OCI-LY3 (cell line): ENCODE measurements at regions not wholly inside any gene's neighbourhood (a gene's known extent, or its start where the extent isn't known, plus 50 kb on each side); places are given as distances from the start of the nearest gene placed in this dataset.

ENCODE experiments used
- H2AFZ ChIP-seq: fragments of 200-600, 300-600 bp; shearing (Covaris generic); 2 replicates; pipeline ENCODE4 v1.6.0; 2014; ENCODE audit warnings: antibody characterized with exemption, low read depth, low read length
- H3K27ac ChIP-seq: fragments of 200-600, 300-600 bp; sonication (generic); 2 replicates; pipeline ENCODE4 v1.5.1; 2014; ENCODE audit warnings: mild to moderate bottlenecking, low read length, moderate library complexity, mixed read lengths
- H3K27me3 ChIP-seq: fragments of 200-600, 300-600 bp; sonication (generic); 2 replicates; pipeline ENCODE4 v1.6.1; 2014; ENCODE audit warnings: low read depth, low read length, mixed read lengths
- H3K36me3 ChIP-seq: fragments of 200-600, 300-600 bp; sonication (generic); replicated peaks from 2 replicates; pipeline ENCODE3; 2014; ENCODE audit warnings: low read depth, low read length, mixed read lengths
- H3K4me1 ChIP-seq: fragments of 300-600, 200-600 bp; sonication (generic); 2 replicates; pipeline ENCODE4 v1.6.1; 2014; ENCODE audit warnings: low read length, mixed read lengths
- H3K4me2 ChIP-seq: fragments of 200-600, 300-600 bp; sonication (generic); 2 replicates; pipeline ENCODE4 v1.6.1; 2014; ENCODE audit warnings: low read length, mixed read lengths
- H3K4me3 ChIP-seq: fragments of 300-600, 200-600 bp; sonication (generic); 2 replicates; pipeline ENCODE4 v1.5.1; 2014; ENCODE audit warnings: antibody characterized with exemption, mild to moderate bottlenecking, low read length, moderate library complexity
- H3K79me2 ChIP-seq: fragments of 300-600, 200-600 bp; shearing (Covaris generic); 2 replicates; pipeline ENCODE4 v1.6.1; 2014; ENCODE audit warnings: mild to moderate bottlenecking, low read length, mixed read lengths
- H3K9ac ChIP-seq: fragments of 300-600, 200-600 bp; shearing (Covaris generic); 2 replicates; pipeline ENCODE4 v1.6.0; 2014; ENCODE audit warnings: mild to moderate bottlenecking, low read length, moderate library complexity
- H3K9me3 ChIP-seq: fragments of 200-600, 300-600 bp; shearing (Covaris generic); 2 replicates; pipeline ENCODE4 v1.6.1; 2014; ENCODE audit warnings: low read length, mixed read lengths; ENCODE audit not compliant: insufficient read depth
- H4K20me1 ChIP-seq: fragments of 200-600, 300-600 bp; sonication (generic); 2 replicates; pipeline ENCODE4 v1.6.1; 2016; ENCODE audit warnings: low read length, mixed read lengths; ENCODE audit not compliant: insufficient read depth
- CTCF ChIP-seq: fragments of 200-600, 300-600 bp; sonication (generic); IDR thresholded peaks from 2 replicates; pipeline ENCODE4 v1.5.1; 2014; ENCODE audit warnings: antibody characterized with exemption, low read length, low read depth
- EZH2phosphoT487 ChIP-seq: fragments of 200-600 bp; shearing (Covaris generic); IDR thresholded peaks from 2 replicates; pipeline ENCODE4 v1.6.1; 2018; ENCODE audit warnings: antibody characterized with exemption, mixed run types, low read depth

GRCh38 chr11:43578346-43579170, 102.0 kb upstream of the HSD17B12 start:
- Histone ChIP-seq H3K27ac (no peak overlapping the region), H4K20me1 (no peaks in the 10 kb centered on the region), H3K36me3 (no peaks in the 10 kb centered on the region), H3K79me2 (no peaks in the 10 kb centered on the region), H3K4me3 (no peak overlapping the region), H2AFZ (no peak overlapping the region), H3K9ac (no peak overlapping the region), H3K4me2 (no peak overlapping the region), H3K9me3 (no peaks in the 10 kb centered on the region), H3K4me1 (0 out of 2 replicates have a peak, but pooled peaks cover 3% of the 10 kb centered on the region), H3K27me3 (peaks cover 13% of the 10 kb centered on the region)
- TF ChIP-seq CTCF (no peak), EZH2phosphoT487 (no peak)

DNA sequence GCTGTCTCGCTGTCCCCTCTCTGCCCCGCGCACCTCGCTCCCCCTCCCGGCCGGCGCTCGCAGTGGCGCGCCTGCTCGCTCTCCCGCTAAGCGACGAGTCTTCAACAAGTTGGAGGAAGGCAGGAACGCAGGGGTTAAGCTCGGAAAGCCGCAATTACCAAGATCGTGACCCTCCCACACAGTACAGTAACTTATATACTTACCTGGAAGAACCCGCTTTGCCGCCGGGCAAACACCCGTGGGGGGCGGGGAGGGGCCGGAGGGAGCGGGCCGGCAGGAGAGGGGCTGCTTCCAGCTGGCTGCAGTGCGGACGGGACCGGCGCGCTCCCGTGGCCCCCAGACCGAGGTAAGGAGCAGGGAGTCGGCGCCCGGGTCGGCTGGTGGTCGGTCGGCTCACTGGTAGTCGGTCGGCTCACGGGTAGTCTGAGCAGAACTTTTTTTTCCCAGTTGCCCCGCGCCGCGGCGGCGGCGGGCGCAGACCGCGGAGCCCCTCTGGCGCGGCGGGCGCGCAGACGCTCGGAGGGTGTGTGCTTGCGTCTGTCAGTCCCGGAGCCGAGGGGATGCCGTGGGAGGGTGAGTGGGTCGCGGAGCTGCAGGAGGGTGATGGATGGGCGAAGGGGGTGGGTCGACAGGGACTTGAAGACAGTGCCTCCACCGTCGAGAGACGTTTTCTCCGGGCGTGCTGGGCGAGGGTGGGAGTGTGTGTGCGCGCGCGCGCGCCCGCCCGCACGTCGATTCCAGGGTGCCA, 101.2 kb upstream of the HSD17B12 start:
- H3K4me1 ChIP-seq: no peaks in the 10 kb centered on the region
- H3K4me3 ChIP-seq: no peak overlapping the region
- H3K36me3 ChIP-seq: no peaks in the 10 kb centered on the region
- H2AFZ ChIP-seq: no peak overlapping the region
- H3K4me2 ChIP-seq: no peak overlapping the region
- no peaks in the 10 kb centered on the region for H3K9me3 ChIP-seq
- peaks cover 8% of the 10 kb centered on the region for H3K27me3 ChIP-seq
- TF ChIP-seq EZH2phosphoT487: no peak
- no peak for TF ChIP-seq CTCF
- H3K27ac ChIP-seq: no peak overlapping the region
- no peaks in the 10 kb centered on the region for H3K79me2 ChIP-seq
- H4K20me1 ChIP-seq: no peaks in the 10 kb centered on the region
- H3K9ac ChIP-seq: no peak overlapping the region

DNA sequence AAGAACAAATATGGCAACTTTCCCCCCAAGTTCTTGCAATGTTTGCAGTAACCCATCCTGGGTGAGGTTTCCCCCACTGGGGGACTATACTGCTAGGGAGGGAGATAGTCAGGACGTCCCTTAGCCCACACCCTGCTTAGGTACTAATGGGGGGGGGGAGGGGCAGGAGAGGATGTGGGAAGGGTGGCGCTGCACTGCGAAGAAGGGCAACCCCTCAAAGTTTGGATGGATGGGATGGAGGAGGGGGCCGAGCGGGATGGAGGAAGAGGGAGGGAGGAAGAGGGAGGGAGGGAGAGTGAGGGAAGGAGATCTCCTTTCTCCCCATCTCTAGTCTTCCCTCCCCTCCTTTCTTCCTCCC, 100.6 kb upstream of the HSD17B12 start:
- Histone ChIP-seq H2AFZ (no peak overlapping the region), H3K4me1 (no peaks in the 10 kb centered on the region), H3K27ac (no peak overlapping the region), H4K20me1 (no peaks in the 10 kb centered on the region), H3K36me3 (no peaks in the 10 kb centered on the region), H3K9ac (no peak overlapping the region), H3K4me2 (no peak overlapping the region), H3K79me2 (no peaks in the 10 kb centered on the region), H3K4me3 (no peak overlapping the region), H3K9me3 (no peaks in the 10 kb centered on the region), H3K27me3 (peaks cover 2% of the 10 kb centered on the region; the same call in 1 of the 2 replicates)
- TF ChIP-seq CTCF: no peak
- no peak for TF ChIP-seq EZH2phosphoT487

DNA sequence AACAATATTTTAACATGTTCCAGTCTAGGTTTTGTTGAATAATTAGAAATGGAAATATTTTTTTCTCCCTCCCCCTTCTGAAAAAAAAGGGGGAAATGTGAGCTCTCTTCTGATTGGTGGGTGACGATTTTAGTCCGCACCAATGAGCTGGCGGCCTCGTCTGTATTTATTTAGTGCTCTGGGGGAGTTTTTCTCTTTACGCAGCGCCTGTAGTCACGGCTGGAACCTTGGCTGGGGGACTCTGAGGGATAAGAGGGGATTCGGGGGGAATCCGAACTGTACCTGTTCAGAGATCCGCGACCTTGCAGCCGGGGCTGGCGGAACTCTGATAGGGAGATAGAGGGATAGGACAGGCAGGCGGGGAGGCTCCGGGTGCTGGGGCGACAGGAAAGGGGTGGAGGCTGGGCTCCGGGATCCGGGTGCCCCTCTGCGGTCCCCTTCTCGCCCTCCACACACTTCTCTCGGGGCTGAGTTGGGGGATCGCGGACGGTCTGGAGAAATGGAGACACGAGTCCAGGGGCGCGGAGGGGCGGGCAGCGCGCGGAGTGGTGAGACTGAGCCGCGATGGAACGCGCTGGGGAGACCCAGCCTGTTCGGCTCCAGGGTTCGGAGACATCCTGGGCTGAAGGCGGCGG, 99.7 kb upstream of the HSD17B12 start:
- H2AFZ ChIP-seq: no peak overlapping the region
- H3K36me3 ChIP-seq: no peaks in the 10 kb centered on the region
- no peaks in the 10 kb centered on the region for H3K4me1 ChIP-seq
- H3K27ac ChIP-seq: no peak overlapping the region
- no peaks in the 10 kb centered on the region for H4K20me1 ChIP-seq
- H3K4me2 ChIP-seq: no peak overlapping the region
- no peaks in the 10 kb centered on the region for H3K9me3 ChIP-seq
- TF ChIP-seq CTCF: no peak
- TF ChIP-seq EZH2phosphoT487: no peak
- H3K27me3 ChIP-seq: no peaks in the 10 kb centered on the region
- H3K9ac ChIP-seq: no peak overlapping the region
- no peak overlapping the region for H3K4me3 ChIP-seq
- H3K79me2 ChIP-seq: no peaks in the 10 kb centered on the region
